Panc1 (cell line): ENCODE measurements at regions not wholly inside any gene's neighbourhood (a gene's known extent, or its start where the extent isn't known, plus 50 kb on each side); places are given as distances from the start of the nearest gene placed in this dataset.

Experiments
- ATAC-seq: fragments of 200-7000 bp; cut with Tn5 transposase; 2 replicates; pipeline ENCODE4 v1.9.1; 2020; ENCODE audit warnings: mild to moderate bottlenecking, moderate library complexity
- BruUV-seq: library from RNA; stranded (reverse); fragments of 400-500 nt; replicated peaks from 2 replicates; lab custom pipeline; 2021; lab: Mats Ljungman, UMichigan
- CTCF ChIA-PET: fragments of 300-600 bp; sonication (Branson Sonifier 250); formaldehyde crosslinking; loops from one replicate; lab custom pipeline; 2022; ENCODE audit warnings: antibody characterized with exemption; lab: Charles Lee
- POLR2A ChIA-PET: fragments of 300-600 bp; sonication (Branson Sonifier 250); formaldehyde crosslinking; loops from one replicate; lab custom pipeline; 2022; ENCODE audit warnings: antibody characterized with exemption; lab: Charles Lee
- DNase-seq: peaks from one replicate; pipeline ENCODE4 v3.0.0-alpha.2; 2010; ENCODE audit warnings: low read depth, low spot score
- H3K27ac ChIP-seq: 2 replicates; pipeline ENCODE4 v1.5.1; 2011; ENCODE audit warnings: mild to moderate bottlenecking, low read length, inconsistent platforms
- H3K27me3 ChIP-seq: fragments of 200-500 bp; sonication (Bioruptor generic); 2 replicates; pipeline ENCODE4 v1.6.0; 2014; ENCODE audit warnings: low read length, inconsistent platforms; ENCODE audit not compliant: control insufficient read depth, insufficient read depth
- H3K36me3 ChIP-seq: fragments of 200-500 bp; sonication (Bioruptor generic); 2 replicates; pipeline ENCODE4 v1.5.1; 2014; ENCODE audit warnings: inconsistent platforms, mild to moderate bottlenecking, low read length, moderate library complexity; ENCODE audit not compliant: control insufficient read depth, insufficient read depth
- H3K4me1 ChIP-seq: 2 replicates; pipeline ENCODE4 v1.5.1; 2011; ENCODE audit warnings: inconsistent platforms, mild to moderate bottlenecking, low read length, moderate library complexity; ENCODE audit not compliant: control insufficient read depth, insufficient read depth
- H3K4me3 ChIP-seq, 2 experiments: 2 replicates each; pipeline ENCODE4 v1.5.1; 2011 to 2012; ENCODE audit warnings: low read depth in 2 of 2, low read length in 2 of 2, mild to moderate bottlenecking in 2 of 2, inconsistent platforms in 1 of 2, moderate library complexity in 1 of 2
- H3K9me3 ChIP-seq: fragments of 200-500 bp; sonication (Bioruptor generic); 2 replicates; pipeline ENCODE4 v1.5.1; 2014; ENCODE audit warnings: low read depth, mild to moderate bottlenecking, inconsistent platforms, low read length, moderate library complexity; ENCODE audit not compliant: control insufficient read depth, insufficient read depth
- POLR2AphosphoS5 ChIP-seq: IDR thresholded peaks from 2 replicates; pipeline ENCODE4 v1.6.1; 2012; ENCODE audit warnings: mild to moderate bottlenecking, low read depth, low read length, moderate library complexity
- SIN3A ChIP-seq: IDR thresholded peaks from 2 replicates; pipeline ENCODE4 v1.6.1; 2012; ENCODE audit warnings: low read depth, mild to moderate bottlenecking, low read length, moderate library complexity, borderline replicate concordance; ENCODE audit not compliant: insufficient read depth
- TCF7L2 ChIP-seq: IDR thresholded peaks from 2 replicates; pipeline ENCODE4 v1.6.1; 2011; ENCODE audit warnings: mild to moderate bottlenecking, low read depth, low read length, inconsistent platforms
- in situ Hi-C: cut with HindIII; loops from 2 replicates; pipeline ENCODE4 v1.10.0; 2016; ENCODE audit warnings: low sequenced_read_pairs, low pct_unique_long_range_greater_than_20kb
- intact Hi-C: fragments of 100-400 bp; cut with micrococcal nuclease; formaldehyde crosslinking; loops from one replicate; pipeline ENCODE4 v1.10.0; 2022; ENCODE audit not compliant: unreplicated experiment
- TF ChIP-seq, protein P1 (sequence below), 2 experiments: IDR thresholded peaks; 2 replicates each; pipeline ENCODE4 v1.6.1; 2011 to 2012; ENCODE audit warnings: low read depth in 2 of 2, control low read depth in 1 of 2, low read length in 1 of 2, mild to moderate bottlenecking in 1 of 2, moderate library complexity in 1 of 2; ENCODE audit not compliant: insufficient read depth in 1 of 2
- TF ChIP-seq, protein P2 (sequence below): fragments of 450-650 bp; IDR thresholded peaks from 2 replicates; pipeline ENCODE4 v1.5.1; 2017; ENCODE audit warnings: mild to moderate bottlenecking

DNA sequence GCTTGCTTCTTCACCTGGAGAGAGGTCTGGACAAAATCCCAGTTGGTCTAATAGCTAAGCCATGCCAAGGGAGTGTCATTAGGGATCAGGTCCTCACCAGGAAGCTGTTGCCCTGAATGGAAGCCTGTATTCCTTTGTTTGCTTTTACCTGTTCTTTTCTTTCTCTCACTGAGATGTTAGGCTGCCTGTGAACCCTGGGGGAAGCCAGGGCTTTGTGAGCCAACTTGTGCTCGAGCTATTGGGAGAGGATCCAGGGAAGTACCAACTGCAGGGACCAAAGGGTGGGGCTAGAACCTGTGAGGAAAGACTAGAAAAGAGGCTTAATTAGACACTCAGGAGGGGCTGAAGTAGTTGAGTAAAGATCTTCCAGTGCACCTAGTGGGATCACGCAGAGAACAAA lies 451.2 kb upstream of the TLE4 start:
- in situ Hi-C loops (no loop called here), intact Hi-C loops (loop anchor here (10.0 kb wide), 1 partner anchor 686 kb away; no protein-coding TSS in a partner anchor)
- ATAC-seq (no peak), DNase-seq (no peak)
- H3K27me3 ChIP-seq = no peaks in the 10 kb centered on the region
- TF ChIP-seq, protein P1, sequence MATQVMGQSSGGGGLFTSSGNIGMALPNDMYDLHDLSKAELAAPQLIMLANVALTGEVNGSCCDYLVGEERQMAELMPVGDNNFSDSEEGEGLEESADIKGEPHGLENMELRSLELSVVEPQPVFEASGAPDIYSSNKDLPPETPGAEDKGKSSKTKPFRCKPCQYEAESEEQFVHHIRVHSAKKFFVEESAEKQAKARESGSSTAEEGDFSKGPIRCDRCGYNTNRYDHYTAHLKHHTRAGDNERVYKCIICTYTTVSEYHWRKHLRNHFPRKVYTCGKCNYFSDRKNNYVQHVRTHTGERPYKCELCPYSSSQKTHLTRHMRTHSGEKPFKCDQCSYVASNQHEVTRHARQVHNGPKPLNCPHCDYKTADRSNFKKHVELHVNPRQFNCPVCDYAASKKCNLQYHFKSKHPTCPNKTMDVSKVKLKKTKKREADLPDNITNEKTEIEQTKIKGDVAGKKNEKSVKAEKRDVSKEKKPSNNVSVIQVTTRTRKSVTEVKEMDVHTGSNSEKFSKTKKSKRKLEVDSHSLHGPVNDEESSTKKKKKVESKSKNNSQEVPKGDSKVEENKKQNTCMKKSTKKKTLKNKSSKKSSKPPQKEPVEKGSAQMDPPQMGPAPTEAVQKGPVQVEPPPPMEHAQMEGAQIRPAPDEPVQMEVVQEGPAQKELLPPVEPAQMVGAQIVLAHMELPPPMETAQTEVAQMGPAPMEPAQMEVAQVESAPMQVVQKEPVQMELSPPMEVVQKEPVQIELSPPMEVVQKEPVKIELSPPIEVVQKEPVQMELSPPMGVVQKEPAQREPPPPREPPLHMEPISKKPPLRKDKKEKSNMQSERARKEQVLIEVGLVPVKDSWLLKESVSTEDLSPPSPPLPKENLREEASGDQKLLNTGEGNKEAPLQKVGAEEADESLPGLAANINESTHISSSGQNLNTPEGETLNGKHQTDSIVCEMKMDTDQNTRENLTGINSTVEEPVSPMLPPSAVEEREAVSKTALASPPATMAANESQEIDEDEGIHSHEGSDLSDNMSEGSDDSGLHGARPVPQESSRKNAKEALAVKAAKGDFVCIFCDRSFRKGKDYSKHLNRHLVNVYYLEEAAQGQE (IDR thresholded peaks at IDR 0.05; ENCODE audit: insufficient read depth in 1 of 2, low read depth in 2 of 2, low read length in 1 of 2) = no peak
- TF ChIP-seq, protein P2, sequence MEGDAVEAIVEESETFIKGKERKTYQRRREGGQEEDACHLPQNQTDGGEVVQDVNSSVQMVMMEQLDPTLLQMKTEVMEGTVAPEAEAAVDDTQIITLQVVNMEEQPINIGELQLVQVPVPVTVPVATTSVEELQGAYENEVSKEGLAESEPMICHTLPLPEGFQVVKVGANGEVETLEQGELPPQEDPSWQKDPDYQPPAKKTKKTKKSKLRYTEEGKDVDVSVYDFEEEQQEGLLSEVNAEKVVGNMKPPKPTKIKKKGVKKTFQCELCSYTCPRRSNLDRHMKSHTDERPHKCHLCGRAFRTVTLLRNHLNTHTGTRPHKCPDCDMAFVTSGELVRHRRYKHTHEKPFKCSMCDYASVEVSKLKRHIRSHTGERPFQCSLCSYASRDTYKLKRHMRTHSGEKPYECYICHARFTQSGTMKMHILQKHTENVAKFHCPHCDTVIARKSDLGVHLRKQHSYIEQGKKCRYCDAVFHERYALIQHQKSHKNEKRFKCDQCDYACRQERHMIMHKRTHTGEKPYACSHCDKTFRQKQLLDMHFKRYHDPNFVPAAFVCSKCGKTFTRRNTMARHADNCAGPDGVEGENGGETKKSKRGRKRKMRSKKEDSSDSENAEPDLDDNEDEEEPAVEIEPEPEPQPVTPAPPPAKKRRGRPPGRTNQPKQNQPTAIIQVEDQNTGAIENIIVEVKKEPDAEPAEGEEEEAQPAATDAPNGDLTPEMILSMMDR = no peak
- TF ChIP-seq TCF7L2 (no peak), SIN3A (no peak), POLR2AphosphoS5 (no peak)
- H3K36me3 ChIP-seq = no peaks in the 10 kb centered on the region
- H3K9me3 ChIP-seq = no peaks in the 10 kb centered on the region
- BruUV-seq = no TSS peak
- H3K4me3 ChIP-seq = no peak overlapping the region
- POLR2A ChIA-PET = no interaction called here
- CTCF ChIA-PET = no interaction called here
- H3K27ac ChIP-seq = no peak overlapping the region
- no peaks in the 10 kb centered on the region for H3K4me1 ChIP-seq

DNA sequence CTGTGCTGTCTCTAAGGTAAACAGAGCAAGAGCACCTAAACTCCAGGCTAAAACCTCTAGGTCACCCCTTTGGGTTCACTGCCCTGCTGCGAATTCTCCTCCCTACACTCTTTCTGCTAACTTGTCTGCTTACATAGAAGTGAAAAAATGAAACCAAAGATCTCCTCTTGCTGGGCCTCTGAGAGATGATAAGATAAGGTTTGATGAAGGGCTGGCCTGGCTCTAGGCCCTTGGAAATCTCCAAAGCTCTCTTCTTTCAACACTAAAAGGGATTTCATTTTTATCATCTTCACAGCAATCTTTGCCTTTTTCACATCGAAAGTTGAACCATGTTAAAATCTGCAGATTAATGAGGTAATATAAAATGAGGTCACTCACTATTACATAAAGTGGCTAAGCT lies 450.8 kb upstream of the TLE4 start:
- POLR2A ChIA-PET = no interaction called here
- in situ Hi-C loops = no loop called here
- ATAC-seq = no peak

More for the DNA sequence above, 450.8 kb upstream of the TLE4 start:
- H3K9me3 ChIP-seq = no peaks in the 10 kb centered on the region
- intact Hi-C loops = loop anchor here (10.0 kb wide), 1 partner anchor 686 kb away; no protein-coding TSS in a partner anchor
- no peak overlapping the region for H3K4me3 ChIP-seq
- no TSS peak for BruUV-seq
- H3K27me3 ChIP-seq = no peaks in the 10 kb centered on the region
- H3K4me1 ChIP-seq = no peaks in the 10 kb centered on the region
- CTCF ChIA-PET = no interaction called here
- no peaks in the 10 kb centered on the region for H3K36me3 ChIP-seq
- no peak overlapping the region for H3K27ac ChIP-seq
- TF ChIP-seq TCF7L2 (no peak), POLR2AphosphoS5 (no peak)
- TF ChIP-seq, protein P1 (IDR thresholded peaks at IDR 0.05; ENCODE audit: insufficient read depth in 1 of 2, low read depth in 2 of 2, low read length in 1 of 2) = no peak
- no peak for DNase-seq
